ENCODE measurements at regions not wholly inside any gene's neighbourhood (a gene's known extent, or its start where the extent isn't known, plus 50 kb on each side); places are given as distances from the start of the nearest gene placed in this dataset.

GRCh38 chr11:129700701-129701100 is 114.9 kb upstream of the TMEM45B start:
- DNase-seq (ENCODE audit: low spot score) = no peak
- TF ChIP-seq CTCF (IDR thresholded peaks at IDR 0.05; ENCODE audit: extremely low read depth, missing control alignments) = no peak

- no peak for DNase-seq (ENCODE audit: low spot score)
- TF ChIP-seq CTCF (IDR thresholded peaks at IDR 0.05; ENCODE audit: extremely low read depth, missing control alignments) = no peak
Observed at GRCh38 chr11:129701706-129702105, 113.9 kb upstream of the TMEM45B start.

GRCh38 chr11:129702410-129703398 is 112.9 kb upstream of the TMEM45B start:
- no peak for DNase-seq (ENCODE audit: low spot score)
- TF ChIP-seq CTCF (IDR thresholded peaks at IDR 0.05; ENCODE audit: extremely low read depth, missing control alignments) = no peak

GRCh38 chr11:129703846-129704245 is 111.8 kb upstream of the TMEM45B start:
- DNase-seq (ENCODE audit: low spot score) = no peak
- no peak for TF ChIP-seq CTCF (IDR thresholded peaks at IDR 0.05; ENCODE audit: extremely low read depth, missing control alignments)

- no peak for TF ChIP-seq CTCF (IDR thresholded peaks at IDR 0.05; ENCODE audit: extremely low read depth, missing control alignments)
- DNase-seq (ENCODE audit: low spot score) = no peak
Observed at GRCh38 chr11:129704831-129705230, 110.8 kb upstream of the TMEM45B start.

GRCh38 chr11:129705341-129705740 is 110.3 kb upstream of the TMEM45B start:
- no peak for DNase-seq (ENCODE audit: low spot score)
- TF ChIP-seq CTCF (IDR thresholded peaks at IDR 0.05; ENCODE audit: extremely low read depth, missing control alignments) = no peak

- no peak for DNase-seq (ENCODE audit: low spot score)
- TF ChIP-seq CTCF (IDR thresholded peaks at IDR 0.05; ENCODE audit: extremely low read depth, missing control alignments) = no peak
Observed at GRCh38 chr11:129705933-129706332, 109.7 kb upstream of the TMEM45B start.

Measured in GM20000 (cell line).